GM19438 (cell line): ENCODE measurements at regions not wholly inside any gene's neighbourhood (a gene's known extent, or its start where the extent isn't known, plus 50 kb on each side); places are given as distances from the start of the nearest gene placed in this dataset.
"Not testable (repeated sequence)": the region's sequence is repeated elsewhere in the genome, so short reads cannot be mapped to it uniquely, and the experiment has no call there.

Experiments used
- ATAC-seq: cut with Tn5 transposase; IDR thresholded peaks from one replicate; pipeline ENCODE4 v1.9.1; 2021; ENCODE audit warnings: low read depth; ENCODE audit not compliant: unreplicated experiment

GRCh38 chr6:69494595-69494994 is 302.2 kb downstream of the LMBRD1 start:
- ATAC-seq, result no peak

GRCh38 chr6:69489970-69490369 is 306.8 kb downstream of the LMBRD1 start:
- no peak for ATAC-seq

- ATAC-seq, result no peak
Measured at GRCh38 chr6:69487688-69488087, 309.1 kb downstream of the LMBRD1 start.

GRCh38 chr6:69466979-69467570 is 329.7 kb downstream of the LMBRD1 start:
- ATAC-seq, result no peak

- ATAC-seq, result no peak
Measured at GRCh38 chr6:69465866-69466265, 330.9 kb downstream of the LMBRD1 start.

- ATAC-seq, result no peak
Measured at GRCh38 chr6:69456086-69456485, 340.7 kb downstream of the LMBRD1 start.

- not testable (repeated sequence) for ATAC-seq
Measured at GRCh38 chr6:69454619-69455018, 342.2 kb downstream of the LMBRD1 start.

- not testable (repeated sequence) for ATAC-seq
Measured at GRCh38 chr6:69450493-69450892, 346.3 kb downstream of the LMBRD1 start.

GRCh38 chr6:69449887-69450286 is 346.9 kb downstream of the LMBRD1 start:
- ATAC-seq, result no peak
